Osteocyte (in vitro differentiated cells): ENCODE measurements at regions not wholly inside any gene's neighbourhood (a gene's known extent, or its start where the extent isn't known, plus 50 kb on each side); places are given as distances from the start of the nearest gene placed in this dataset.
"Not testable (repeated sequence)": the region's sequence is repeated elsewhere in the genome, so short reads cannot be mapped to it uniquely, and the experiment has no call there.

Source experiments
- DNase-seq: peaks from one replicate; pipeline ENCODE4 v3.0.0; 2021; ENCODE audit warnings: mixed read lengths; ENCODE audit not compliant: unreplicated experiment; ENCODE audit errors: extremely low spot score
- H3K27ac Mint-ChIP-seq: one replicate; pipeline ENCODE4 v1.8.0; 2021; ENCODE audit warnings: mild to moderate bottlenecking, mixed read lengths; ENCODE audit not compliant: unreplicated experiment
- H3K27me3 Mint-ChIP-seq: one replicate; pipeline ENCODE4 v1.8.0; 2021; ENCODE audit warnings: mixed read lengths; ENCODE audit not compliant: unreplicated experiment
- H3K36me3 Mint-ChIP-seq: one replicate; pipeline ENCODE4 v1.8.0; 2021; ENCODE audit warnings: mixed read lengths; ENCODE audit not compliant: unreplicated experiment
- H3K4me1 Mint-ChIP-seq: one replicate; pipeline ENCODE4 v1.8.0; 2021; ENCODE audit warnings: mixed read lengths; ENCODE audit not compliant: unreplicated experiment
- H3K4me3 Mint-ChIP-seq: one replicate; pipeline ENCODE4 v1.8.0; 2021; ENCODE audit warnings: mild to moderate bottlenecking, moderate library complexity, mixed read lengths; ENCODE audit not compliant: unreplicated experiment
- H3K9me3 Mint-ChIP-seq: one replicate; pipeline ENCODE4 v1.8.0; 2021; ENCODE audit warnings: mixed read lengths; ENCODE audit not compliant: unreplicated experiment
- CTCF ChIP-seq: fragments of 200-600 bp; sonication (generic); IDR thresholded peaks from 2 replicates; pipeline ENCODE4 v1.5.0; 2021; ENCODE audit warnings: antibody characterized with exemption, mild to moderate bottlenecking, moderate library complexity

- Mint-ChIP-seq H3K36me3 (no peaks in the 10 kb centered on the region), H3K27ac (peak overlapping the region; percentile 21), H3K27me3 (no peaks in the 10 kb centered on the region), H3K9me3 (no peaks in the 10 kb centered on the region), H3K4me3 (no peak overlapping the region), H3K4me1 (peaks cover 14% of the 10 kb centered on the region)
- no peak for TF ChIP-seq CTCF
- DNase-seq, result no peak
Measured at GRCh38 chr5:122661496-122662180, 113.2 kb upstream of the SNX2 start.

- H3K9me3 Mint-ChIP-seq, result no peaks in the 10 kb centered on the region
- no peaks in the 10 kb centered on the region for H3K27me3 Mint-ChIP-seq
- no peak for DNase-seq
- TF ChIP-seq CTCF, result no peak
- H3K36me3 Mint-ChIP-seq, result no peaks in the 10 kb centered on the region
- no peak overlapping the region for H3K27ac Mint-ChIP-seq
- H3K4me1 Mint-ChIP-seq, result peaks cover 11% of the 10 kb centered on the region
- no peak overlapping the region for H3K4me3 Mint-ChIP-seq
Measured at GRCh38 chr5:122665051-122665450, 109.8 kb upstream of the SNX2 start.

GRCh38 chr5:122668552-122668951 is 106.3 kb upstream of the SNX2 start:
- no peak for TF ChIP-seq CTCF
- Mint-ChIP-seq H3K4me1 (no peaks in the 10 kb centered on the region), H3K9me3 (no peaks in the 10 kb centered on the region), H3K27me3 (peaks cover 9% of the 10 kb centered on the region), H3K27ac (no peak overlapping the region), H3K36me3 (no peaks in the 10 kb centered on the region), H3K4me3 (no peak overlapping the region)
- no peak for DNase-seq

- peaks cover 11% of the 10 kb centered on the region for H3K27me3 Mint-ChIP-seq
- not testable (repeated sequence) for H3K4me1 Mint-ChIP-seq, H3K36me3 Mint-ChIP-seq, H3K9me3 Mint-ChIP-seq, H3K27ac Mint-ChIP-seq, H3K4me3 Mint-ChIP-seq, DNase-seq
Measured at GRCh38 chr5:122669709-122670108, 105.2 kb upstream of the SNX2 start.

GRCh38 chr5:122673343-122673742 is 101.5 kb upstream of the SNX2 start:
- Mint-ChIP-seq H3K36me3 (no peaks in the 10 kb centered on the region), H3K27ac (no peak overlapping the region), H3K9me3 (no peaks in the 10 kb centered on the region), H3K4me3 (no peak overlapping the region), H3K4me1 (no peaks in the 10 kb centered on the region), H3K27me3 (peaks cover 18% of the 10 kb centered on the region)
- TF ChIP-seq CTCF, result no peak
- no peak for DNase-seq

GRCh38 chr5:122674385-122674784 is 100.5 kb upstream of the SNX2 start:
- no peak for TF ChIP-seq CTCF
- DNase-seq, result no peak
- Mint-ChIP-seq H3K9me3 (no peaks in the 10 kb centered on the region), H3K4me1 (no peaks in the 10 kb centered on the region), H3K27me3 (peaks cover 22% of the 10 kb centered on the region), H3K27ac (no peak overlapping the region), H3K36me3 (no peaks in the 10 kb centered on the region), H3K4me3 (no peak overlapping the region)
